Mesenchymal stem cell (in vitro differentiated cells and primary cell): ENCODE measurements at regions not wholly inside any gene's neighbourhood (a gene's known extent, or its start where the extent isn't known, plus 50 kb on each side); places are given as distances from the start of the nearest gene placed in this dataset.
"Not testable (repeated sequence)": the region's sequence is repeated elsewhere in the genome, so short reads cannot be mapped to it uniquely, and the experiment has no call there.

Experiments used
- DNase-seq: peaks from one replicate; pipeline ENCODE4 v3.0.0-alpha.2; 2013
- H2AFZ ChIP-seq: one replicate; pipeline ENCODE4 v1.6.1; 2013; ENCODE audit warnings: low read depth, mild to moderate bottlenecking, control low read depth, inconsistent platforms, low read length, moderate library complexity
- H2AK5ac ChIP-seq: 2 replicates; pipeline ENCODE4 v1.6.1; 2013; ENCODE audit warnings: low read length, moderate library complexity, mild to moderate bottlenecking, inconsistent platforms; ENCODE audit not compliant: severe bottlenecking
- H2BK120ac ChIP-seq: one replicate; pipeline ENCODE4 v1.6.1; 2013; ENCODE audit warnings: low read depth, mild to moderate bottlenecking, inconsistent platforms, low read length, moderate library complexity
- H2BK12ac ChIP-seq, 2 experiments: one replicate each; pipeline ENCODE4 v1.6.1; 2013; ENCODE audit warnings: inconsistent platforms in 2 of 2, low read length in 2 of 2, mild to moderate bottlenecking in 2 of 2, moderate library complexity in 2 of 2, control low read depth in 1 of 2
- H2BK15ac ChIP-seq: one replicate; pipeline ENCODE4 v1.6.1; 2013; ENCODE audit warnings: mild to moderate bottlenecking, low read depth, inconsistent platforms; ENCODE audit not compliant: poor library complexity, severe bottlenecking
- H2BK5ac ChIP-seq: 2 replicates; pipeline ENCODE4 v1.6.1; 2013; ENCODE audit warnings: low read depth, mild to moderate bottlenecking, low read length, control low read depth, inconsistent platforms; ENCODE audit not compliant: poor library complexity, severe bottlenecking
- H3K14ac ChIP-seq, 2 experiments: one replicate each; pipeline ENCODE4 v1.6.1; 2013; ENCODE audit warnings: inconsistent platforms in 2 of 2, low read length in 2 of 2, control low read depth in 1 of 2, mild to moderate bottlenecking in 1 of 2, moderate library complexity in 1 of 2
- H3K18ac ChIP-seq, 2 experiments: one replicate each; pipeline ENCODE4 v1.6.1; 2013; ENCODE audit warnings: inconsistent platforms in 2 of 2, low read length in 2 of 2, control low read depth in 1 of 2, low read depth in 1 of 2, mild to moderate bottlenecking in 1 of 2
- H3K23ac ChIP-seq, 2 experiments: one replicate each; pipeline ENCODE4 v1.6.1; 2013; ENCODE audit warnings: inconsistent platforms in 2 of 2, low read length in 2 of 2, mild to moderate bottlenecking in 2 of 2, moderate library complexity in 2 of 2, control low read depth in 1 of 2
- H3K27ac ChIP-seq: 2 replicates; pipeline ENCODE4 v1.5.1; 2013; ENCODE audit warnings: mild to moderate bottlenecking, moderate library complexity, low read length, control low read depth, inconsistent platforms; ENCODE audit not compliant: poor library complexity, severe bottlenecking
- H3K27me3 ChIP-seq, 2 experiments: 2 replicates each; pipeline versions ENCODE4 v1.6.1 to v1.7.0; 2013; ENCODE audit warnings: low read length in 2 of 2, mild to moderate bottlenecking in 2 of 2, moderate library complexity in 2 of 2, control low read depth in 1 of 2, inconsistent platforms in 1 of 2; ENCODE audit not compliant: control insufficient read depth in 1 of 2, insufficient read depth in 1 of 2
- H3K36me3 ChIP-seq, 2 experiments: 2 replicates each; pipeline versions ENCODE4 v1.6.1 to v1.7.0; 2013; ENCODE audit warnings: low read length in 2 of 2, control low read depth in 1 of 2, inconsistent platforms in 1 of 2, low read depth in 1 of 2, mild to moderate bottlenecking in 1 of 2; ENCODE audit not compliant: insufficient read depth in 2 of 2, control insufficient read depth in 1 of 2
- H3K4ac ChIP-seq, 2 experiments: one replicate each; pipeline ENCODE4 v1.6.1; 2013; ENCODE audit warnings: inconsistent platforms in 2 of 2, low read length in 2 of 2, mild to moderate bottlenecking in 2 of 2, moderate library complexity in 2 of 2, control low read depth in 1 of 2, low read depth in 1 of 2
- H3K4me1 ChIP-seq: 2 replicates; pipeline ENCODE4 v1.6.1; 2013; ENCODE audit warnings: low read depth, low read length, control low read depth; ENCODE audit not compliant: control insufficient read depth, insufficient read depth
- H3K4me2 ChIP-seq: 2 replicates; pipeline ENCODE4 v1.6.1; 2013; ENCODE audit warnings: low read length, mild to moderate bottlenecking, inconsistent platforms; ENCODE audit not compliant: poor library complexity, severe bottlenecking
- H3K4me3 ChIP-seq, 2 experiments: 2 replicates each; pipeline versions ENCODE4 v1.5.1 to v1.7.0; 2013; ENCODE audit warnings: low read length in 2 of 2, mild to moderate bottlenecking in 2 of 2, control low read depth in 1 of 2, low read depth in 1 of 2; ENCODE audit not compliant: insufficient read depth in 1 of 2
- H3K79me1 ChIP-seq: replicated peaks from 2 replicates; pipeline ENCODE4 v1.6.1; 2013; ENCODE audit warnings: mild to moderate bottlenecking, control low read depth, low read length, inconsistent platforms; ENCODE audit not compliant: poor library complexity, severe bottlenecking
- H3K9ac ChIP-seq: 2 replicates; pipeline ENCODE4 v1.7.0; 2013; ENCODE audit warnings: mild to moderate bottlenecking, low read length, moderate library complexity
- H3K9me3 ChIP-seq: 2 replicates; pipeline ENCODE4 v1.7.0; 2013; ENCODE audit warnings: mild to moderate bottlenecking, low read length; ENCODE audit not compliant: control insufficient read depth
- H4K8ac ChIP-seq: one replicate; pipeline ENCODE4 v1.6.1; 2013; ENCODE audit warnings: inconsistent platforms, mild to moderate bottlenecking, low read length, moderate library complexity
- H4K91ac ChIP-seq: one replicate; pipeline ENCODE4 v1.6.1; 2013; ENCODE audit warnings: mild to moderate bottlenecking, low read length, inconsistent platforms
- WGBS: methylation state at CpG from one replicate; pipeline ENCODE4 v1.1.7; 2013; ENCODE audit warnings: mixed read lengths; 5-methylcytosine and 5-hydroxymethylcytosine counted together

DNA sequence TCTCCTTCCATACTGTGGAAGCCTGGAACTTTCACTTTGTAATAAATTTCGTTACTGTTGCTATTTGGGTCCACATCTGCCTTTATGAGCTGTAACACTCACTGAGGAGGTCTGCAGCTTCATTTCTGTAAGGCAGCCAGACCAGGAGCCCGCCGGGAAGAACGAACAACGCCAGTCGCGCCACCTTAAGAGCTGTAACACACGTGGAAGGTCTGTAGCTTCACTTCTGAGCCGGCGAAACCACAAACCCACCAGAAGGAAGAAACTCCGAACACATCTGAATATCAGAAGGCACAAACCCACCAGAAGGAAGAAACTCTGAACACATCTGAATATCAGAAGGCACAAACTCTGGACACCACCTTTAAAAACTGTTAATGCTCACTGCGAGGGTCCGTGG is 589.9 kb upstream of the SLC35B3 start:
- DNase-seq = no peak

DNA sequence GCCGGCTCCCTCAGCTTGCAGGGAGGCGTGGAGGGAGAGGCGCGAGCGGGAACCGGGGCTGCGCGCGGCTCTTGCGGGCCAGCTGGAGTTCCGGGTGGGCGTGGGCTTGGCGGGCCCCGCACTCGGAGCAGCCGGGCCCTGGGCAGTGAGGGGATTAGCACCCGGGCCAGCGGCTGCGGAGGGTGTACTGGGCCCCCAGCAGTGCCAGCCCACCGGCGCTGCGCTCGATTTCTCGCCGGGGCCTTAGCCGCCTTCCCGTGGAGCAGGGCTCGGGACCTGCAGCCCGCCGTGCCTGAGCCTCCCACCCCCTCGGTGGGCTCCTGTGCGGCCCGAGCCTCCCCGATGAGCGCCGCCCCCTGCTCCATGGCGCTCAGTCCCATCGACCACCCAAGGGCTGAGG is 588.9 kb upstream of the SLC35B3 start:
- not testable (repeated sequence) for H3K27me3 ChIP-seq, H3K9me3 ChIP-seq, H4K8ac ChIP-seq, H3K36me3 ChIP-seq, H3K4me2 ChIP-seq, H2BK5ac ChIP-seq, DNase-seq, H3K79me1 ChIP-seq, H3K23ac ChIP-seq, H3K14ac ChIP-seq, H3K4ac ChIP-seq, H3K4me1 ChIP-seq, H2BK15ac ChIP-seq, H2AK5ac ChIP-seq, H2AFZ ChIP-seq, H3K27ac ChIP-seq, H2BK12ac ChIP-seq, H3K4me3 ChIP-seq, H3K9ac ChIP-seq, H3K18ac ChIP-seq, H2BK120ac ChIP-seq, H4K91ac ChIP-seq
- over 99% methylated on average over 36 of the region's 38 CpGs for WGBS

More for the DNA sequence above, 589.9 kb upstream of the SLC35B3 start:
- Histone ChIP-seq H2AFZ (no peak overlapping the region), H3K9ac (peak overlapping the region; percentile 63), H3K27me3 (no peaks in the 10 kb centered on the region), H2BK120ac (no peak overlapping the region), H2AK5ac (no peak overlapping the region), H3K79me1 (no peaks in the 10 kb centered on the region), H4K91ac (no peak overlapping the region), H3K4me1 (no peaks in the 10 kb centered on the region), H3K4me3 (peak overlapping the region in 1 of 2 experiments; percentile 62), H3K4ac (no peak overlapping the region), H3K36me3 (no peaks in the 10 kb centered on the region), H2BK12ac (no peak overlapping the region), H2BK15ac (no peak overlapping the region), H3K18ac (no peak overlapping the region), H3K4me2 (no peak overlapping the region), H3K27ac (no peak overlapping the region), H3K14ac (no peak overlapping the region), H3K9me3 (no peaks in the 10 kb centered on the region), H3K23ac (no peak overlapping the region), H2BK5ac (no peak overlapping the region), H4K8ac (no peak overlapping the region)
- WGBS = 91% methylated on average over 13 of the region's 13 CpGs

DNA sequence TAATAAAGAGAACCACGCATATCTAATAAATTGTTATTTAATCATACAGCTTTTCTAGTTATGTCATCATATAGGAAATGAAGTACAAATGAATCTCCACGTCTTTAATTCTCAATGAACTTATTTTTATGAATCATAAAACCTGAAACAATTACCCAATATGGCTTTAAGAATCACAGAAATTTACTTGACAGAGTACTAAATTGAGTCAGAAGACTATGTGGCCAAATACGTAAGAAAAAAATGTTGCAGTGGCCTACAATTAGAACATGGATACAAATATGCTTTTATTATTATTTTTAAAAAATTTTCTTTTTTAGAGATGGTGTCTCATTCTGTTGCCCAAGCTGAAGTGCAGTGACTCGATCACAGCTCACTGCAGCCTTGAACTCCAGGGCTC is 584.7 kb upstream of the SLC35B3 start:
- no peak overlapping the region for H2BK5ac ChIP-seq
- no peak overlapping the region for H2BK12ac ChIP-seq
- H3K18ac ChIP-seq = no peak overlapping the region
- H3K4ac ChIP-seq = no peak overlapping the region
- H3K9me3 ChIP-seq = no peaks in the 10 kb centered on the region
- no peak for DNase-seq
- no peak overlapping the region for H3K4me2 ChIP-seq
- H3K27me3 ChIP-seq = no peaks in the 10 kb centered on the region
- H3K79me1 ChIP-seq = no peaks in the 10 kb centered on the region
- no peak overlapping the region for H2BK15ac ChIP-seq
- no peak overlapping the region for H3K27ac ChIP-seq
- no peaks in the 10 kb centered on the region for H3K36me3 ChIP-seq
- H2AFZ ChIP-seq = no peak overlapping the region
- no peak overlapping the region for H3K14ac ChIP-seq
- no peak overlapping the region for H2BK120ac ChIP-seq
- WGBS = 95% methylated on average over 1 of the region's 4 CpGs
- H3K4me1 ChIP-seq = no peaks in the 10 kb centered on the region
- no peak overlapping the region for H4K8ac ChIP-seq
- H2AK5ac ChIP-seq = no peak overlapping the region
- no peak overlapping the region for H3K4me3 ChIP-seq
- peak overlapping the region; percentile 48 for H3K9ac ChIP-seq
- no peak overlapping the region for H3K23ac ChIP-seq
- no peak overlapping the region for H4K91ac ChIP-seq

DNA sequence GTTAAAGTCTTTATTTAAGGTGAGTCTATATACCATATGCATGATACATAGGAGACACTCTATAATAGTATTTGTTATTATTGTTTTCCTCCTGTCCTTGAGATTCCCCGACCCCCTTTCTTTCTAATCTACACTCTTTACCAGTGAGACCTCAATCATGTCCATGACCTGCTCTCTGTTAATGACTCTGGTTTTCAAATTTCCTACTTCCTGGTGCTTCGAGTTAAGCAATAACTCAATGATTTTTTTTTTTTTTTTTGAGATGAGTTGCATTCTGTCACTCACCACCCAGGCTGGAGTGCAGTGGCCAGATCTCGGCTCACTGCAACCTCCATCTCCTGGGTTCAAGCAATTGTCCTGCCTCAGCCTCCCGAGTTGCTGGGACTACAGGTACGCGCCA is 574.6 kb upstream of the SLC35B3 start:
- no peak overlapping the region for H2AK5ac ChIP-seq
- H2BK5ac ChIP-seq = no peak overlapping the region
- H3K4me1 ChIP-seq = no peaks in the 10 kb centered on the region
- 86% methylated on average over 6 of the region's 6 CpGs for WGBS
- no peak for DNase-seq
- no peak overlapping the region for H3K27ac ChIP-seq
- no peak overlapping the region for H4K8ac ChIP-seq
- no peak overlapping the region for H3K9ac ChIP-seq
- H3K9me3 ChIP-seq = no peaks in the 10 kb centered on the region
- no peaks in the 10 kb centered on the region for H3K27me3 ChIP-seq
- H3K4ac ChIP-seq = no peak overlapping the region
- H3K79me1 ChIP-seq = no peaks in the 10 kb centered on the region
- H3K4me2 ChIP-seq = no peak overlapping the region
- H3K14ac ChIP-seq = no peak overlapping the region
- H3K18ac ChIP-seq = no peak overlapping the region
- H2AFZ ChIP-seq = no peak overlapping the region
- no peak overlapping the region for H2BK12ac ChIP-seq
- H3K23ac ChIP-seq = no peak overlapping the region
- H3K4me3 ChIP-seq = no peak overlapping the region
- H4K91ac ChIP-seq = no peak overlapping the region
- H2BK120ac ChIP-seq = no peak overlapping the region
- H2BK15ac ChIP-seq = no peak overlapping the region
- H3K36me3 ChIP-seq = no peaks in the 10 kb centered on the region
